GM10266 (cell line): ENCODE measurements at regions not wholly inside any gene's neighbourhood (a gene's known extent, or its start where the extent isn't known, plus 50 kb on each side); places are given as distances from the start of the nearest gene placed in this dataset.

Experiments used
- DNase-seq: peaks from one replicate; pipeline ENCODE4 v3.0.0; 2012; ENCODE audit errors: extremely low spot score
- CTCF ChIP-seq: IDR thresholded peaks from 2 replicates; pipeline ENCODE4 v1.5.1; 2012; ENCODE audit warnings: mild to moderate bottlenecking, low read depth; ENCODE audit not compliant: control insufficient read depth, insufficient read depth; ENCODE audit errors: missing control alignments

- TF ChIP-seq CTCF, result no peak
- no peak for DNase-seq
Observed at GRCh38 chr13:59587030-59587429, 576.7 kb downstream of the DIAPH3 start.

GRCh38 chr13:59587971-59588716 is 575.6 kb downstream of the DIAPH3 start:
- TF ChIP-seq CTCF, result no peak
- no peak for DNase-seq

GRCh38 chr13:59588717-59589067 is 575.0 kb downstream of the DIAPH3 start:
- no peak for TF ChIP-seq CTCF
- no peak for DNase-seq

- TF ChIP-seq CTCF, result no peak
- DNase-seq, result no peak
Observed at GRCh38 chr13:59601993-59602392, 561.7 kb downstream of the DIAPH3 start.

- no peak for TF ChIP-seq CTCF
- no peak for DNase-seq
Observed at GRCh38 chr13:59603646-59604045, 560.1 kb downstream of the DIAPH3 start.

GRCh38 chr13:59607172-59607571 is 556.6 kb downstream of the DIAPH3 start:
- DNase-seq, result no peak
- TF ChIP-seq CTCF, result no peak

- no peak for TF ChIP-seq CTCF
- DNase-seq, result no peak
Observed at GRCh38 chr13:59607780-59608233, 555.9 kb downstream of the DIAPH3 start.
